NOMO-1 (cell line): ENCODE measurements at regions not wholly inside any gene's neighbourhood (a gene's known extent, or its start where the extent isn't known, plus 50 kb on each side); places are given as distances from the start of the nearest gene placed in this dataset.
"Not testable (repeated sequence)": the region's sequence is repeated elsewhere in the genome, so short reads cannot be mapped to it uniquely, and the experiment has no call there.

Source experiments
- DNase-seq, 2 experiments: peaks; one replicate each; lab custom pipeline; 2025; ENCODE audit not compliant: unreplicated experiment in 2 of 2; lab: John Stamatoyannopoulos, UW

GRCh38 chr11:109041876-109042275, 377.0 kb downstream of the DDX10 start:
- no peak for DNase-seq

GRCh38 chr11:109043315-109043714, 378.4 kb downstream of the DDX10 start:
- no peak for DNase-seq

DNA sequence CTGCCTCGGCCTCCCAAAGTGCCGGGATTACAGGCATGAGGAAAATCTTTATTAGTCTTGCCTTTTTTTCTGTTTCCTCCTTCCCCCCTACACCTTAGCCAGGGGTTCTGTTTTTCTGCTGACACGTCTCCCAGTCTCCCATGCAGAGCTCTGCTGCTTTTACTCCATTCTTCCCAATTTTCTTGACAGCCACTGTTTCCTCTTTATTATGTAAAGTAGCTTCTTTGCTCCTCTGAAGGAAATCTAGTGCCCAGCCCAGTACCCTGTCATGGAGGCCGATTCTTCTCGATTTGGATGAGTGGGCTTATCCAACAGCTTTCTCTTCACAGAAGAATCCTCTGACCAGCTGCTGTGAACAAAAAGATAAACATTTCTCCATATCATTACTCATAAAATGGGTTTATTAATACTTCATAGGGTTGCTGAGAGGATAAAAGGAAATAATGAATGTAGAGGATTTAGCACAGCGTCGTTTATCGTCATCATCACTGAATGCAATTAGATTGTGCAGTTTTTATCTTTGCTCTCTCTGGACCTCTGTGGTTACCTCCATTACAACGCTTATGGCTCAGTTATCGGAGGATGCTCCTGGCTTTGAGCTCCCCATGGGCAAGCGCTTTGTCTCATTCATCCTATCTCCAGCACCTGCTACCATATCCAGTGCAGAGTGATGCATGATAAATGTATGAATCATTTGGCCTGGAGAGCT, 375.6 kb upstream of the C11orf87 start:
- DNase-seq = no peak

GRCh38 chr11:109048098-109048497, 373.9 kb upstream of the C11orf87 start:
- no peak for DNase-seq

GRCh38 chr11:109051200-109051599, 370.8 kb upstream of the C11orf87 start:
- DNase-seq = no peak

DNA sequence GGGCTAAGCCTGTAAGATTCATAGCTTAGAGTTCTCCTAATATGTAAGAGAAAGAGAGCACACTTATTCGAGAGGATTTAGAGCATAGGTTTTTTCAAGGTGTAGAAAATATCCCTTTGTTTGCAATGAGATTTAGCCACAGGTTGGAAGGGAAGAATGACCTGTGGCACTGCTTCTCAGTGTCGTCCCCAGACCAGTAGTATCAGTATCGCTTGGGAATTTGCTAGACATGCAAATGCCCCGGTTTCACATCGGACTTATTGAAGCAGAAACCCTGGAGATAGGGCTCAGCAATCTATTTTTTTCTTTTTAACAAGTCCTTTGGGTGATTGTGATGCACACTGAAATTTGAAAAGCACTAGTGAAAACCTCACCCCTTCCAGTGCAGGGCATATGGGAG, 362.6 kb upstream of the C11orf87 start:
- DNase-seq = no peak

DNA sequence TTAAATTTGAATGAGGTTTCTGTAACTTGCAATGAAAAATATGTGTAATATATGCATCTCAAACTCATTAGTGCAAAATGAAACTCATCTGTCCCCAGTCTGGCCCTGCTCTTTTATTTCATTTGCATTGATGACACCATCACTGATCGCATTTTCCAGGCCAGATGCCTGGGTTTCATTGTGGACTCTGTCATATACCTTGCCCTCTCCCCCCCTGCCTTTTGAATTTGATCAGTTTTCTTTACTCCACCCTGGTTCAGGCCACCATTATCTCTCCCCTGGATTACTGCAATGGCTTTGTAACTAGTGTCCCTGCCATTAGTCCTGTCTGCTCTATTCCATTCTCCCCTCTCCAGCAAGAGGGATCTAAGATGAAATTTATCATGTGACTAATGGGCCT, 360.6 kb upstream of the C11orf87 start:
- no peak for DNase-seq

DNA sequence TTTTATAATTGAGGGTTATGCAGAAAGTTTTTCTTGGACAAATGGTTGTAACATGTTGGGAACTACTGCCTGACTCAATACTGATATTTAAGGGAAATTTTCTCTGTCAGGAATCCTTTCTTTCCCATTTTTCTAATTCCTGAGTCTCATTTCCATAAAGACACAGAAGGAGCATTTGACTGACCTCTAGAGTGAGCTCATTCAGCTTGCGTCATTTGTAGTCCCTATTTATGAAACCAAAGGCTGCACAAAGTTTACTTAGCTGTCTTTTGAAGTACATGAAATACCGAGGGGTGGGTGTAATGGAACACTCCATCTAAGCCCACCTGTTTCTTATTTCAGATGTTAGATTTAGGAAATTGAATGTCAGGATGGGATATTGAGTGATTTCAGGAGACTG, 359.5 kb upstream of the C11orf87 start:
- no peak for DNase-seq

DNA sequence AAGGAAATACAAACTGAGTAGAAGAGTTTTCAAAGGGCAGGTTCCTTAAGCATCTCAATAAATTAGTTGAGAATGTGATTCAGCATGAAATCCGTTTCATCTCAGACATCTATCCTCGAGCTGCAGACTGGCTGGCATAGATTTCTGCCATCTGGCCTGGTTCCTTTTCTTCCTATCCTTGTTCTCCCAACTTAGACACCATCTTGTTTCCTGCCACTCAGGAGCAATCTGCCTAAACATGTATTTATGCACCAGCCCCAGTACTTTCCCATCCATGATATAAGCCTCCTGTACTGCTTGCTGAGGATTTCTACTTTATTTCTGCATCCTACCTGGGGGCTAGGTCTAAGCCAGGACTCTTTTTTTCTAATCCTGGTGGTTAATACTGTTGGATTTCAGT, 359.1 kb upstream of the C11orf87 start:
- no peak for DNase-seq

- not testable (repeated sequence) for DNase-seq
These were observed 357.2 kb upstream of the C11orf87 start for GRCh38 chr11:109064618-109065311.

GRCh38 chr11:109071262-109071661, 350.7 kb upstream of the C11orf87 start:
- no peak for DNase-seq

- no peak for DNase-seq
These were observed 350.1 kb upstream of the C11orf87 start for GRCh38 chr11:109071712-109072524.

- DNase-seq = no peak
These were observed 348.8 kb upstream of the C11orf87 start for GRCh38 chr11:109073032-109073822.

GRCh38 chr11:109075976-109076375, 346.0 kb upstream of the C11orf87 start:
- no peak for DNase-seq

- no peak for DNase-seq
These were observed 345.1 kb upstream of the C11orf87 start for GRCh38 chr11:109076870-109077269.

GRCh38 chr11:109077291-109077920, 344.6 kb upstream of the C11orf87 start:
- DNase-seq = no peak

- no peak for DNase-seq
These were observed 336.1 kb upstream of the C11orf87 start for GRCh38 chr11:109085708-109086373.

DNA sequence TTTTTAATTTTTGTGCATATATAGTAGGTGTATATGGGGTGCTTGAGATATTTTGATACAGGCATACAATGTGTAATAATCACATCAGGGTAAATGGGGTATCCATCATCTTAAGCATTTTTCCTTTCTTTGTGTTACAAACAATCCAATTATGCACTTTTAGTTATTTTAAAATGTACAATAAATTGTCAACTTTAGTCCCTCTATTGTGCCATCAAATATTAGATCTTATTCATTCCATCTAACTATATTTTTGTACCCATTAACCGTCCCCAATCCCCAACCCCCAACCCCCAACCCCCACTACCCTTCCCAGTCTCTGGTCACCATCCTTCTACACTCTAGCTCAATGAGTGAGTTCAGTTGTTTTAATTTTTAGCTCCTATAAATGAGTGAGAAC, 335.1 kb upstream of the C11orf87 start:
- no peak for DNase-seq

DNA sequence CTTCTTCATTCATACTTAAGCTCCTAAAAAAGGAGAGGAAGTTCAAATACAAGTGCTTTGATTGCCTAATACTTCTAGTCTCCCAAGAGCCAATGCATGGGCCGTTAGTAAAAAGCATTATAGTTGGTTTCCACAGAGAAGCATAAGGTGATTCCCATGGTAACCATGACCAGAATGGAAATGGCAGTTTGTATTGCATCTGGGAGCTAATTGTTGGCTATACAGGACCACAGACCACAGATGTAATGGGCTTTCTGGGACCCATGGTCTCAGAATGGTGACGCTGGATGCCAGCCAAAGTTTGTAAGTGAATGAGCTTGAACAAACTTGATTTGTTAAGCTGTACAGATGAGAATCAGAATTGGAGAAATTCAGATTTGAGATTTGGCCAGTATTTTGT, 333.9 kb upstream of the C11orf87 start:
- DNase-seq = peak; percentile 69 to 88

DNA sequence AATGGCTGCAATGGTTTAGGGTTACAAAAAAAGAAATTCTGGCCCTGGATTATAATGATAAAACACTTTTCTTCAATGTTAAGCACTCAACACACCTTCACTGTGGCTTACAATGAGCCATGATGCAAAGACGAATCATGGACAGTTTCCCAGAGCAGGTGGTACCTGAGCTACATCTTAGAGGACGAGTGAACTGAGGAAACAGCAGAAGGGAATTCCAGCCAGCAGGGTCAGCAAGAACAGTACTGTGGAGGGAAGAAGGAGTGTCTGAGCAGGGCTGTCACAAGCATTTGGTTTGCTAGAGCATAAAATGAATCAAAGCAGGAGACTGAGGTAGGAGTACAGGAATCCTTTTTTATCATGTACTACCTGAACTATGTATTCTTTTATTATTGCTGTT, 332.8 kb upstream of the C11orf87 start:
- no peak for DNase-seq
